Skeletal muscle cell (primary cell): ENCODE measurements at regions not wholly inside any gene's neighbourhood (a gene's known extent, or its start where the extent isn't known, plus 50 kb on each side); places are given as distances from the start of the nearest gene placed in this dataset.

Source experiments
- DNase-seq: peaks from one replicate; pipeline ENCODE4 v3.0.0-alpha.2; 2010; ENCODE audit warnings: low read depth
- H3K4me3 ChIP-seq: 2 replicates; pipeline ENCODE4 v1.5.1; 2011; ENCODE audit warnings: low read depth, mild to moderate bottlenecking, control low read depth, low read length, moderate library complexity

DNA sequence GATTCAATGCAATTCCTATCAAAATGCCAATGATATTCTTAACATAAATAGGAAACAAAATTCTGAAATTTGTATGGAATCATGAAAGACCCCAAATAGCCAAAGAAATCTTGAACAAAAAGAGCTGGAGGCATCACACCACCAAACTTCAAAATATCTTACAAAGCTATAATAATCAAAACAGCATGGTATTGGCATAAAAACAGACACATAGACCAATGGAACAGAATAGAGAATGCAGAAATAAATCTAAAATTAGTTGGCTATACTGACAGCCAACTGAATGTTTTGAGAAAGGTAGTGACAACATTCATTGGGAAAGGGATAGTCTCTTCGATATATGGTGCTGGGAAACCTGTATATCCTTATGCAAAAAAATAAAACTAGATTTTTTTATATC is 121.9 kb upstream of the ASCC3 start:
- no peak for DNase-seq
- H3K4me3 ChIP-seq: no peak overlapping the region

DNA sequence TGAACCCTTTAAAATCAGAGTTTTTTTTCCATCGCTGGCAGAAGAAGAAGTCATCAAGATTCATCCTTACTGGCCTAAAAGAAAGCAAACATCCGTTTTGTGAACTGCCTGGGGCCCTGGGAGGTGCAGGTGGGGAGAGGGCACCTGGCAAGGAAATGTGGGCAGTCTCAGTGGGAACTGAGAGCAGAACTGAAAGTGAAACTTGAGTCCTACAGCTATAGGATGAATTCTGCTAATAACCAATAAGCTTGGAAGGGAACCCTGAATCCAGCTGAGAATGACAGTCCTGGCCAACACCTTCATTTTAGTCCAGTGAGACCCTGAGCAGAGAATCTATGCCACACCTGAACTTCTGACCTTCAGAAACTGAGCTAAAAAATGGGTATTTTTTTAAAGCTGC is 130.1 kb upstream of the ASCC3 start:
- no peak for DNase-seq
- no peak overlapping the region for H3K4me3 ChIP-seq

- no peak for DNase-seq
- no peak overlapping the region for H3K4me3 ChIP-seq
These were observed 132.6 kb upstream of the ASCC3 start for GRCh38 chr6:101013612-101014195.

- DNase-seq: no peak
- no peak overlapping the region for H3K4me3 ChIP-seq
These were observed 134.4 kb upstream of the ASCC3 start for GRCh38 chr6:101015541-101015940.

DNA sequence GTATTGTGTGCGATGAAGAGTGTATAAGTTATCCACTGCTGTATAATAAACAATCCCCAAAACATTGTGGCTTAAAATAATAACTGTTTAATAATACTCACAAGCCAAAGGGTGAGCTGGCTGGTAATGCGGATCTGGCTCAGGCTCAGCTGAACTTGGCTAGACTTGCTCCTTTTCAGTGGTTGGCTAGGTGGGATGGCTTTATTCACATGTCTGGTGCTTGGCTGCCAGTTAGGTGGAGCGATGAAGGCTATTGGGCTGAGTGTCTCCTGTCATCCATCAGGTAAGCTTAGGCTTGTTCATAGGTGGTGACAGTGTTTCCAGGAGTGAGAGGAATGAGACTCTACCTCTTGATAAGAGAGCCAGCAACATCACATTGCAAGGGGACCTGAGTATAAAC is 135.0 kb upstream of the ASCC3 start:
- H3K4me3 ChIP-seq: no peak overlapping the region
- no peak for DNase-seq

GRCh38 chr6:101018157-101018556 is 137.0 kb upstream of the ASCC3 start:
- DNase-seq: no peak
- H3K4me3 ChIP-seq: no peak overlapping the region

DNA sequence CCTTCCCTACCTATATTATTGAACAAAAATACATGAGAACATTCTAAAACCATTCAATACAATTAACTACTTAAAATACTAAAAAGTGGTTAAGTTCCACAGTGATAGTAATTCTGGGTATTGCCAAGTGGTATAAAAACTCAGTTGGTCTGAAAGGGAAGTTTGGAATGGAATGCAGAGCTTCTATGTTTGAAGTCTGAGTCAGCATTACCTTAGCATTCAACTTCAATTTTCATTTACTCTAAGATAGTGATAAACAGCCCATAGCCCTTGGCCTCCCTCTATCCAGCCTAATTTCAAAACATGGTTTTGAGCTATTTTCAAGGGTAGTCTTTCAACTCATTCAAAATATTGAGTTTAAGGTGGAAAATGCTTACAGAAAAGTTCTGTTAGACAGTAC is 140.4 kb upstream of the ASCC3 start:
- no peak for DNase-seq
- H3K4me3 ChIP-seq: no peak overlapping the region

GRCh38 chr6:101042966-101043365 is 161.8 kb upstream of the ASCC3 start:
- no peak overlapping the region for H3K4me3 ChIP-seq
- DNase-seq: no peak

GRCh38 chr6:101058296-101058695 is 177.2 kb upstream of the ASCC3 start:
- no peak overlapping the region for H3K4me3 ChIP-seq
- DNase-seq: no peak

DNA sequence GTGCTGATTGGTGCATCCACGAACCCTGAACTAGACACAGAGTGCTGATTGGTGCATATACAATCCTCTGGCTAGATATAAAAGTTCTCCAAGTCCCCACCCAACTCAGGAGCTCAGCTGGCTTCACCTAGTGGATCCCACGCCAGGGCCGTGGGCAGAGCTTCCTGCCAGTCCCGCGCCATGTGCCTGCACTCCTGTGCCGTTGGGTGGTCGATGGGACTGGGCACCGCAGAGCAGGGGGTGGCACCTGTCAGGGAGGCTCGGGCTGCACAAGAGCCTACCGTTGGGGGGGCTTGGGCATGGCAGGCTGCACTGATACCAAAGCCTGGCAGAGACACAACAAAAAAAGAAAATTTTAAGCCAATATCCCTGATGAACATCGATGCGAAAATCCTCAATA is 185.4 kb upstream of the ASCC3 start:
- no peak overlapping the region for H3K4me3 ChIP-seq

GRCh38 chr6:101069191-101069795 is 188.2 kb upstream of the ASCC3 start:
- H3K4me3 ChIP-seq: no peak overlapping the region
- no peak for DNase-seq

More for the DNA sequence above, 185.4 kb upstream of the ASCC3 start:
- DNase-seq: no peak

DNA sequence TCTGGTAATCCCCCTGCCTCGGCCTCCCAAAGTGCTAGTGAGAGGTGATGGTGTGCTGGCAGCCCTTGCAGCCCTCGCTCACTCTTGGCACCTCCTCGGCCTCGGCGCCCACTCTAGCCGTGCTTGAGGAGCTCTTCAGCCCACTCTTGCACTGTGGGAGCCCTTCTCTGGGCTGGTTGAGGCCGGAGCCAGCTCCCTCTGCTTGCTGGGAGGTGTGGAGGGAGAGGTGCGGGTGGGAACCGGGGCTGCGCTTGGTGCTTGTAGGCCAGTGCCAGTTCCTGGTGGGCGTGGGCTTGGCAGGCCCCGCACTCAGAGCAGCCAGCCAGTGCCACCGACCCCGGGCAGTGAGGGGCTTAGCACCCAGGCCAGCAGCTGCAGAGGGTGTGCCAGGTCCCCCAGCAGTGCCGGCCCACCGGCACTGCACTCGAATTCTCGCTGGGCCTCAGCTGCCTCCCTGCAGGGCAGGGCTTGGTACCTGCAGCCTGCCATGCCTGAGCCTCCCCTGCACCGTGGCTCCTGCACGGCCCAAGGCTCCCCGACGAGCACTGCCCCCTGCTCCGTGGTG is 189.0 kb upstream of the ASCC3 start:
- H3K4me3 ChIP-seq: no peak overlapping the region
- no peak for DNase-seq

DNA sequence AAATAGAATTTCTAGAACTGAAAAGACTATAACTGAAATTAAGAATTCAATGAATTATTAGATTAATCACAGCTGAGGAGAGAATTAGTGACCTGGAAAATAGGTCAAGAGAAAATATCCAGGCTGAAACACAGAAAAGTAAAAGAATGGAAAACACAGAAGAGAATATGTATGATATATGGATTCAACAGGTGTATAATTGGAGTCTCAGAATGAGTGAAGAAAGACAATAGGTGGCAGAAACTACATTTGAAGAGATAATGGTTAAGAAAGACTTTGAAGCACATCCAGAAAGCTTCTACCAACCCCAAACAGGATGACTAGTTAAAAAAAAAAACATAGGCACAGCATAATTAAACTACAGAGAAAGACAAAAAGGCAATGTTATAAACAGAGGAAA is 196.2 kb upstream of the ASCC3 start:
- no peak for DNase-seq
- no peak overlapping the region for H3K4me3 ChIP-seq

- no peak for DNase-seq
- no peak overlapping the region for H3K4me3 ChIP-seq
These were observed 198.7 kb upstream of the ASCC3 start for GRCh38 chr6:101079696-101080270.

- no peak overlapping the region for H3K4me3 ChIP-seq
- DNase-seq: no peak
These were observed 199.5 kb upstream of the ASCC3 start for GRCh38 chr6:101080597-101080996.

- no peak overlapping the region for H3K4me3 ChIP-seq
- peak; percentile 37 for DNase-seq
These were observed 202.5 kb upstream of the ASCC3 start for GRCh38 chr6:101083533-101084175.

DNA sequence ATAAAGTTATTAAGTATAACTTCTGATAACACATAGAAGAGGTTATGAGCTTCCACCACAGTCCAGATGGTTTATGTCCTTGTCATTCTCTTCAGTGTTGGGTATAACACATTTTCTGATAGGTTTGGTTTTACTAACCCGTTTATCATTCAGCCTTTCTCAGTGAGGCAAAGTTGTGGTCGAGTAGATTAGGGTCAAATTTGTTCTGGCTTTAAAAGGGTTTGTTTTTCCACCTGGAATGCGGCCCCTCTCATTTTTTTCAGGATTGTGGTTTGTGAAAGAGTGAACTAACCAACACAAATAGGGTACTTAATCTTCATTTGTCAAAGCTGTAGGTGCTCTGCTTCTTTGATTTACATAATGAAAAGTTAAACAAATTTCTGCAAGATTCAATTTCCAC is 204.2 kb upstream of the ASCC3 start:
- no peak for DNase-seq
- H3K4me3 ChIP-seq: no peak overlapping the region

- DNase-seq: no peak
These were observed 205.3 kb upstream of the ASCC3 start for GRCh38 chr6:101086473-101086872.

GRCh38 chr6:101088594-101088993 is 207.5 kb upstream of the ASCC3 start:
- H3K4me3 ChIP-seq: no peak overlapping the region
- no peak for DNase-seq

More at GRCh38 chr6:101086473-101086872, 205.3 kb upstream of the ASCC3 start:
- H3K4me3 ChIP-seq: no peak overlapping the region

GRCh38 chr6:101089640-101090039 is 208.5 kb upstream of the ASCC3 start:
- DNase-seq: no peak
- H3K4me3 ChIP-seq: no peak overlapping the region
